ENCODE measurements at regions not wholly inside any gene's neighbourhood (a gene's known extent, or its start where the extent isn't known, plus 50 kb on each side); places are given as distances from the start of the nearest gene placed in this dataset.

DNA sequence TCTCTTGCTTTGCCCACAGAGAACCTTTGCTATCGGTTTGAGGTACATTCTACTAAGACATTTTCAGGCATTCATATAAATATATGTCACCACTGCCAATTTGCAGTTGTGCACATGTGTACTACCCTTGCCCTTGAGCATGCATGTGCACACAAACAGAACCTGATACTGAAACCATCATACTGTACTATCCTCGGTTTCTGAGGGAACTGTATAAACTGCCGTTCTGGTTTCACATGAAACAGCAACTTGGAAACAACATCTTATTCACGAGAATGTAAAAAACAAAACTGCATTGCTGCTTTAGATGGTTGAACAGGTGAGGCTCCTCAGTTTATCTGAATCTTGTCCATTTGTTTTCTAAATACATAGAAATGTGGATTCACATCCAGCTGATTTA, 151.2 kb upstream of the TMEM170B start:
- TF ChIP-seq, protein P1, sequence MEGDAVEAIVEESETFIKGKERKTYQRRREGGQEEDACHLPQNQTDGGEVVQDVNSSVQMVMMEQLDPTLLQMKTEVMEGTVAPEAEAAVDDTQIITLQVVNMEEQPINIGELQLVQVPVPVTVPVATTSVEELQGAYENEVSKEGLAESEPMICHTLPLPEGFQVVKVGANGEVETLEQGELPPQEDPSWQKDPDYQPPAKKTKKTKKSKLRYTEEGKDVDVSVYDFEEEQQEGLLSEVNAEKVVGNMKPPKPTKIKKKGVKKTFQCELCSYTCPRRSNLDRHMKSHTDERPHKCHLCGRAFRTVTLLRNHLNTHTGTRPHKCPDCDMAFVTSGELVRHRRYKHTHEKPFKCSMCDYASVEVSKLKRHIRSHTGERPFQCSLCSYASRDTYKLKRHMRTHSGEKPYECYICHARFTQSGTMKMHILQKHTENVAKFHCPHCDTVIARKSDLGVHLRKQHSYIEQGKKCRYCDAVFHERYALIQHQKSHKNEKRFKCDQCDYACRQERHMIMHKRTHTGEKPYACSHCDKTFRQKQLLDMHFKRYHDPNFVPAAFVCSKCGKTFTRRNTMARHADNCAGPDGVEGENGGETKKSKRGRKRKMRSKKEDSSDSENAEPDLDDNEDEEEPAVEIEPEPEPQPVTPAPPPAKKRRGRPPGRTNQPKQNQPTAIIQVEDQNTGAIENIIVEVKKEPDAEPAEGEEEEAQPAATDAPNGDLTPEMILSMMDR (conservative IDR thresholded peaks at IDR 0.05): no peak
- no peak for DNase-seq (ENCODE audit: extremely low spot score, unreplicated experiment)
- Mint-ChIP-seq H3K4me1 (ENCODE audit: unreplicated experiment) (peaks cover 5% of the 10 kb centered on the region), H3K9me3 (peaks cover 3% of the 10 kb centered on the region), H3K36me3 (no peaks in the 10 kb centered on the region), H3K27me3 (no peaks in the 10 kb centered on the region), H3K4me3 (no peak overlapping the region), H3K27ac (no peak overlapping the region)

- peaks cover 5% of the 10 kb centered on the region for H3K4me1 Mint-ChIP-seq (ENCODE audit: unreplicated experiment)
- DNase-seq (ENCODE audit: extremely low spot score, unreplicated experiment): no peak
- no peak overlapping the region for H3K4me3 Mint-ChIP-seq
- no peaks in the 10 kb centered on the region for H3K27me3 Mint-ChIP-seq
- no peaks in the 10 kb centered on the region for H3K36me3 Mint-ChIP-seq
- TF ChIP-seq, protein P1 (conservative IDR thresholded peaks at IDR 0.05): no peak
- no peak overlapping the region for H3K27ac Mint-ChIP-seq
- H3K9me3 Mint-ChIP-seq: peaks cover 6% of the 10 kb centered on the region
These were observed 152.3 kb upstream of the NEDD9 start for GRCh38 chr6:11384531-11385309.

GRCh38 chr6:11381801-11382513, 149.5 kb upstream of the NEDD9 start:
- no peak for DNase-seq (ENCODE audit: extremely low spot score, unreplicated experiment)
- Mint-ChIP-seq H3K9me3 (peaks cover 9% of the 10 kb centered on the region), H3K4me3 (no peak overlapping the region), H3K27ac (peak overlapping the region; percentile 29), H3K4me1 (ENCODE audit: unreplicated experiment) (peaks cover 5% of the 10 kb centered on the region), H3K36me3 (no peaks in the 10 kb centered on the region), H3K27me3 (no peaks in the 10 kb centered on the region)
- TF ChIP-seq, protein P1 (conservative IDR thresholded peaks at IDR 0.05): no peak

DNA sequence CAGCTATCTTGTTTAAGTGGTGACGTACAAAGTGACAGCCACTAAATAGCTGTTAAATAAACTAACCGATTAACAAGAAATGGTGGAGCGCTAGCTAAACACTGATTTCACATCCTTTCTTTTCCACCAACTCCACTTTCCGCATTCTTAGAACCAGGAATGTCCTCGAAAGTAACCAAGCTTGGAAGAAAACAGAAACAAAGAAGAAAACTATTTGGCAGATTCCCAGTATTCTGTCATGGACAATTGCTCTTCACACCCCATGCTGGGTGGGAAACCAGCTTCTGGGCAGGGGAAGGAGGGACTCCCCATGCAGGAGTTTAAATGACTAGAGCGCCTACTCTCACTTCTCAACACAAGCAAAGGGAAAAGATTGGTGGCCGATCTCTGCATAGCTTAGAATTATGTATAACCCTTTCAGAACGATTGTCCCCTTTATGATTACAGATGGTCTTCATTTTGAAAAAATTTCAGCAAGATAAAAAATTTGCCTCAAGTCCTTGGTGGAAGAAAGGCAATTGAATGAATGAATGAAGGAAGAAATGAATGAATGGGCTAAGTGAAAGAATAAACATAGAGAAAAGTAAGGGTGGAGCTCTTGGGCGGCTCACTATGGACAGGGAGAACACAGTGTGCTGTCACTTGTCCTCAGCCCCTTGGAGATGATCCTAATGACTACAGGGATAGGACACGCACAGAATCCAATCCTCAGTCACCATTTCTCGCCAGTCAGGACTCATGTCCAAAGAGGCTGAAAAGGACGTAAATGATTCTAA, 148.7 kb upstream of the NEDD9 start:
- TF ChIP-seq, protein P1 (conservative IDR thresholded peaks at IDR 0.05): no peak
- DNase-seq (ENCODE audit: extremely low spot score, unreplicated experiment): no peak
- Mint-ChIP-seq H3K36me3 (no peaks in the 10 kb centered on the region), H3K27me3 (no peaks in the 10 kb centered on the region), H3K9me3 (peaks cover 9% of the 10 kb centered on the region), H3K27ac (no peak overlapping the region), H3K4me3 (no peak overlapping the region), H3K4me1 (ENCODE audit: unreplicated experiment) (peaks cover 5% of the 10 kb centered on the region)

- H3K27ac Mint-ChIP-seq: no peak overlapping the region
- H3K4me3 Mint-ChIP-seq: no peak overlapping the region
- no peak for DNase-seq (ENCODE audit: extremely low spot score, unreplicated experiment)
- H3K4me1 Mint-ChIP-seq (ENCODE audit: unreplicated experiment): peaks cover 5% of the 10 kb centered on the region
- no peaks in the 10 kb centered on the region for H3K36me3 Mint-ChIP-seq
- TF ChIP-seq, protein P1 (conservative IDR thresholded peaks at IDR 0.05): no peak
- no peaks in the 10 kb centered on the region for H3K27me3 Mint-ChIP-seq
- peaks cover 9% of the 10 kb centered on the region for H3K9me3 Mint-ChIP-seq
These were observed 148.1 kb upstream of the NEDD9 start for GRCh38 chr6:11380549-11380948.
